ENCODE measurements at regions not wholly inside any gene's neighbourhood (a gene's known extent, or its start where the extent isn't known, plus 50 kb on each side); places are given as distances from the start of the nearest gene placed in this dataset.
"Not testable (repeated sequence)": the region's sequence is repeated elsewhere in the genome, so short reads cannot be mapped to it uniquely, and the experiment has no call there.

GRCh38 chr21:13514308-13514707, 95.3 kb upstream of the POTED start:
- not testable (repeated sequence) for H3K4me3 ChIP-seq (ENCODE audit: insufficient read length, low read depth); H3K9ac ChIP-seq (ENCODE audit: insufficient read length, low read depth); H3K4me1 ChIP-seq (ENCODE audit: insufficient read depth, insufficient read length); H3K27me3 ChIP-seq (ENCODE audit: insufficient read depth, insufficient read length); DNase-seq (ENCODE audit: low read depth, low spot score); H3K36me3 ChIP-seq (ENCODE audit: insufficient read depth, insufficient read length, low read length); H3K9me3 ChIP-seq (ENCODE audit: insufficient read depth, low read length)

DNA sequence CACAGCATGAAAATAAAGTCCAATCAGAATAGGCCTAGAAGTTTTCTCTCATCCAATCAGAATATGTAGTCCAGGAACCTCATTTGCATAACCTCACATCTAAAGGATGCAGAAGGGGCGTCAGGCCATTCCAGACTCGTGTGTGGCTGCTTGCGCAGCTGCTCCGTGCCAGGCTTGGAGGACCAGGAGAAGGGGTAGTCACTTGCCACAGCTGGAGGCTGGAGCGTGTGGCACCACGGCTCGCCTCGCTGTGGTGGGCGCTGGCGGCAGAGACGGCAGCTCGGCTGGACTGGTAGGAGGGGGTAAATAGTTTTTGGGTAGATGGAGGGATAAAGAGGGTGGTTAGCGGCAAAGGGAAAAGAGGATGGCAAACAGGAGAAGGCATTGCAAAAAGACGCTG, 93.6 kb upstream of the POTED start:
- not testable (repeated sequence) for H3K4me1 ChIP-seq (ENCODE audit: insufficient read depth, insufficient read length); H3K9ac ChIP-seq (ENCODE audit: insufficient read length, low read depth); H3K4me3 ChIP-seq (ENCODE audit: insufficient read length, low read depth); H3K27me3 ChIP-seq (ENCODE audit: insufficient read depth, insufficient read length); H3K9me3 ChIP-seq (ENCODE audit: insufficient read depth, low read length); H3K36me3 ChIP-seq (ENCODE audit: insufficient read depth, insufficient read length, low read length); DNase-seq (ENCODE audit: low read depth, low spot score)

DNA sequence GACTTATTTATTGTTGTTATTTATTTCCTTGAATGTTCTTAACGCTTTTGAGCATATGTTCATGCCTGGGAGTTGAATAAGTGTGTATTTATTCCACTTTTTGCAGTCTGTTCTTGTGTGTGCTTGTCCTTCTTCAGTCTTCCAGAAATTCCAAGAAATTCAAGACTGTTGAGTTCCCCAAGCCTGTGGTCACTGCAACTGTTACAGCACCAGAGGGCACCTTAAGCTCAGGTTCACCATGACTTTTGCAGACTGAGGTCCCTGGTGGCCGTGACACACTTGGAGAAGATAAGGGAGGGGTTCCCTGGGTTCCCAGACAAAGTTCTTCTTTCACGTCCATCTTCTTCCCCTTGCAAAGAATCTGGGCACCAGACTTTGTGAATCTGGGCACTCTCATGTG, 89.6 kb upstream of the POTED start:
- H3K36me3 ChIP-seq (ENCODE audit: insufficient read depth, insufficient read length, low read length); H3K9ac ChIP-seq (ENCODE audit: insufficient read length, low read depth); DNase-seq (ENCODE audit: low read depth, low spot score); H3K4me3 ChIP-seq (ENCODE audit: insufficient read length, low read depth); H3K9me3 ChIP-seq (ENCODE audit: insufficient read depth, low read length); H3K27me3 ChIP-seq (ENCODE audit: insufficient read depth, insufficient read length); H3K4me1 ChIP-seq (ENCODE audit: insufficient read depth, insufficient read length): not testable (repeated sequence)

- H3K36me3 ChIP-seq (ENCODE audit: insufficient read depth, insufficient read length, low read length); H3K9me3 ChIP-seq (ENCODE audit: insufficient read depth, low read length); H3K27me3 ChIP-seq (ENCODE audit: insufficient read depth, insufficient read length); H3K4me3 ChIP-seq (ENCODE audit: insufficient read length, low read depth); H3K4me1 ChIP-seq (ENCODE audit: insufficient read depth, insufficient read length); DNase-seq (ENCODE audit: low read depth, low spot score); H3K9ac ChIP-seq (ENCODE audit: insufficient read length, low read depth): not testable (repeated sequence)
Measured at GRCh38 chr21:13525015-13525414, 84.6 kb upstream of the POTED start.

GRCh38 chr21:13529082-13529481, 80.5 kb upstream of the POTED start:
- not testable (repeated sequence) for DNase-seq (ENCODE audit: low read depth, low spot score); H3K36me3 ChIP-seq (ENCODE audit: insufficient read depth, insufficient read length, low read length); H3K27me3 ChIP-seq (ENCODE audit: insufficient read depth, insufficient read length); H3K9ac ChIP-seq (ENCODE audit: insufficient read length, low read depth); H3K4me3 ChIP-seq (ENCODE audit: insufficient read length, low read depth); H3K4me1 ChIP-seq (ENCODE audit: insufficient read depth, insufficient read length); H3K9me3 ChIP-seq (ENCODE audit: insufficient read depth, low read length)

GRCh38 chr21:13529674-13530073, 79.9 kb upstream of the POTED start:
- not testable (repeated sequence) for H3K4me3 ChIP-seq (ENCODE audit: insufficient read length, low read depth); H3K9me3 ChIP-seq (ENCODE audit: insufficient read depth, low read length); H3K27me3 ChIP-seq (ENCODE audit: insufficient read depth, insufficient read length); H3K9ac ChIP-seq (ENCODE audit: insufficient read length, low read depth); H3K4me1 ChIP-seq (ENCODE audit: insufficient read depth, insufficient read length); H3K36me3 ChIP-seq (ENCODE audit: insufficient read depth, insufficient read length, low read length)
- peak; percentile 20 for DNase-seq (ENCODE audit: low read depth, low spot score)

DNA sequence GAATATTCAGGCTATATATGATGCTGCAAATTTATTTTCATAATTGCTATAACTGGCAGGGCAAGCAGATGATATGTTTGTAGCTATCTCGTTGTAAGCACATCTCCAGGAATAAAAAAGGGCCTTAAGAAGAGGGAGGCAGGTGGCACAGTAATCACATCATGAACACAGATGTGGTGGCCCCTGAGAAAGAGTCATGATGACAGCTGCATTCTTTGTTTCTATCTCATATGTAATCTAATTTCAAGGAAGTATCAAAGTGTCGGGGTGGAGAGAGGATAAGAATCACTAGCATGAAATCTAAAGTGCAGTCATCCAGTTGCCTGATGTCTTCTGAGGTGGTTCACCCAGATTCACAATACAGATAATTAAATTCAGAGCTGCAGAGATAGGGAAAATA, 78.9 kb upstream of the POTED start:
- not testable (repeated sequence) for H3K9ac ChIP-seq (ENCODE audit: insufficient read length, low read depth); H3K27me3 ChIP-seq (ENCODE audit: insufficient read depth, insufficient read length); DNase-seq (ENCODE audit: low read depth, low spot score); H3K4me3 ChIP-seq (ENCODE audit: insufficient read length, low read depth); H3K9me3 ChIP-seq (ENCODE audit: insufficient read depth, low read length); H3K36me3 ChIP-seq (ENCODE audit: insufficient read depth, insufficient read length, low read length); H3K4me1 ChIP-seq (ENCODE audit: insufficient read depth, insufficient read length)

GRCh38 chr21:13543482-13543881, 66.1 kb upstream of the POTED start:
- H3K27me3 ChIP-seq (ENCODE audit: insufficient read depth, insufficient read length); H3K36me3 ChIP-seq (ENCODE audit: insufficient read depth, insufficient read length, low read length); H3K9me3 ChIP-seq (ENCODE audit: insufficient read depth, low read length); DNase-seq (ENCODE audit: low read depth, low spot score); H3K4me3 ChIP-seq (ENCODE audit: insufficient read length, low read depth); H3K9ac ChIP-seq (ENCODE audit: insufficient read length, low read depth); H3K4me1 ChIP-seq (ENCODE audit: insufficient read depth, insufficient read length): not testable (repeated sequence)

- H3K36me3 ChIP-seq (ENCODE audit: insufficient read depth, insufficient read length, low read length); H3K9me3 ChIP-seq (ENCODE audit: insufficient read depth, low read length); H3K27me3 ChIP-seq (ENCODE audit: insufficient read depth, insufficient read length); H3K9ac ChIP-seq (ENCODE audit: insufficient read length, low read depth); DNase-seq (ENCODE audit: low read depth, low spot score); H3K4me3 ChIP-seq (ENCODE audit: insufficient read length, low read depth); H3K4me1 ChIP-seq (ENCODE audit: insufficient read depth, insufficient read length): not testable (repeated sequence)
Measured at GRCh38 chr21:13545525-13545924, 64.1 kb upstream of the POTED start.
